Islet precursor cell (in vitro differentiated cells): ENCODE measurements at regions not wholly inside any gene's neighbourhood (a gene's known extent, or its start where the extent isn't known, plus 50 kb on each side); places are given as distances from the start of the nearest gene placed in this dataset.
A peak's percentile ranks its signal among the peaks of the same experiment; 100 is the strongest.

Experiments
- DNase-seq: peaks from one replicate; pipeline ENCODE4 v3.0.0-alpha.2; 2018

DNA sequence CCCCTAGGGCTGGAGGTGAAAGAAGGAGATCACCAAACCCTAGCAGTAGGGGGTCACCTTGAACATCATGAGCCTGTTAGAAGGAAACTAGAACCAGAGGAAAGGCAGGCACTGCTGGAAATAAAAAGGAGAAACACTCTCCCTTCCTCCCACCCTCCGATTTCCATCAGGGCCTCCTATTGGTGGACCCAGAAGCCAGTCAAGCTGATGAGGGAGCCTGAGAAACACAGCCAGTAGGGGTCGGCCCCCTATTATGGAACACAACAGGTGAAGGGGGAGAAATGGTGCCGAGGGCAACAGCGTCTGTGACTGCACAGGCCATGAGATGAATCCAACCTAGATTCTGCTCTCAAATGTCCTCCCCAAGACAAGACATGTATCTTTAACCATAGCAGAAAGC is 156.1 kb upstream of the LRFN2 start:
- DNase-seq = no peak

DNA sequence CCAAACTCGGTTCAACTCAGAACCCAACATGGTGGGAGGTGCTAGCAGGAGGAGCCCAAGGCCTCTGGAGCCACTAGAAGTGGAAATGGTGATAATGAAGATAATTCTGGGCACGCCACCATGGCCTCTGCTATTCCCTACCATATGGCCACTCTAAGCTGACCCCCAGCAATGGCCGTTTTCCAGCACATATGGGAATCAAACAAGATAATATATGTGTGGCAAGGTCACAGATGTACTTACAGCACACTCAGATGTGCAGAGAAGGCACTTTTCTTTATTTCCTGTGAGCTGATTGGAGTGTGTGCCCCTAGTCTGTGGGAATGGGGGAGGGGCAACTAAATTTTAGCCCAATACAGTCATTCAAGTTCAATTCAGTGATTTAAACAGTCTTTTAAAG is 153.4 kb upstream of the LRFN2 start:
- no peak for DNase-seq

DNA sequence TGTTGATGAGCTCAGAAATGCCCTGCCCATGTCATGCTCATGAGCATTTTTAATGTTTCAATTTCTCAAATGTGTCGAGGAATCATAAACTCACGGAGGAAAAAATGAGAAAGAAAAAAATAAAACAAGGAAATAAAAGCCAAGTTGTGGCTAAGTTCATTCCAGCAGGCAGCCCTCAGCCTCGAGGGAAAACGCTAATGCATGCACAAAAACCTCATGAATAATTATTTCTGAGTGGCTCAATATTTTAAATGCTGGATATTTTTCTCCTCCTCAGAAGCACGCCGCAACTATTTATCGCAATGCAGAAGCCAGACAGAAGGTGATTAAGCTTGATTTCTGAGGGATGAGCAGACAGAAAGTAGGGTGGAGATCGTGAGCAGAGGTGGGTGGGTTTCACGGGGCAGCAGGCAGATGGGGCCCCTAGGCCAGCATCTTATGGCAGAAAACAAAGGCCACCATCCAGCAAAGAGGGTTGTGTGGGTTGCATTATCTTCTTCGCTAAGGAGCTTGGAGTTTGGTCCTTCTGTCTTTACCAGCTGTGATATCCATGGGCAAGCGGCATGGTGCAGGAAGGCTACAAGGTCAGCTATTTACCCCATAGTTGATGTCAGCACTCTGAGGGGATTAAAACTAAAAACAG is 151.5 kb upstream of the LRFN2 start:
- DNase-seq = no peak

DNA sequence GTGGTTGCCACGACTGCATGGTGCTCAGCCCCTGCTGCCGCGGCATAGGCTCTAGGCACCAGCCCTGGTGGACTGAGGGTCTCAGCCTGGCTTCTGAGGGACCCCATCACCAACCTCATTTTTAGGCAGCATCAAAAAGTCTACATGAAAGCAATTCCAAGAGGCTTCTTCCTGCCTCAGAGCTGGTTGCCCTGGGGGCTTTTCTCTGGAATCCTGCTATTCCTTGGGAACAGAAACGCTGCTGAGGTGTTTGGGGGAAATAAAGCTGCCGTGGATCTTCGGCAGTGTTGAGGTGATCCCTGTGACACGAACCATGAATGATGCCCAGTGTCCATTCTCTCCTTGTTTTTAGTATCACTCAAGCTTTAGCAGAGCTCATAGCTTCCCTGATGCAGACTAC is 148.4 kb upstream of the LRFN2 start:
- peak; percentile 82 for DNase-seq

DNA sequence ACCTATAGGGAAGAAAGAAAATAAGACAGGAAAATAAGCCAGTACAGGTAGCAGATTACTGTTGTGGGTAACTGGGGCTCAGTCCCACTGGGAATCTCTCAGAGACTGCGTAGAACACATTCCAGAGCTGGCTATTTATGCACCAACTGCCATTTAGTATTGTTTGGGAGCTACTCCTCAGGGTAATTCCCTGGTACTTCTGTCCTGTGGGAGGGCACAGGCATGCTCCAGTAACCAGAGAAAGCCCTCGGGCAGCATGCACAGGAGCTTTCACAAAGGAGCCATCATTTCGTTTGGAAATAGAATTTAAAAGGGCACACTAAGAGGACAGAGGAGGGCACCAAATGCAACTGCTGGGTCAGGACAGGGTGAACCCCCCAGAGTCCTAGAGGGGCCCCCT is 148.0 kb upstream of the LRFN2 start:
- peak; percentile 82 for DNase-seq

DNA sequence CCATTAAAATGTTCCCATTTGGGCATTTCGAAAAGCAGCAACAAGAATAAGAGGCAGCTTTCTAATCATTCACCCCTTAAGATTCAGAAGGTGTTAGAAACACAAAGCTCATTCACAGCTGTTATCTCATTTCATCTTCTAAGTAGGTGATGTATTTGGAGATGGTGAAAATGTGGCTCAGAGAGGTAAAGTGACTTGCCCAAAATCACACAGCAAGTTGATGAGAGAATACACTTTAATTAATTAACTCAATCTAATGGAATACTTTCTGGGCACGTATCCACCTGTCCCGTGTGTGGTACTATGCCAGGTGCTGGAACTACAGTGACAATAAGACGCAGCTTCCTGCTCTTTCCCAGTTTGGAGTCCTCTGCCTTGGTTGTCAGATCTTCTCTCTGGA is 147.4 kb upstream of the LRFN2 start:
- DNase-seq = no peak

DNA sequence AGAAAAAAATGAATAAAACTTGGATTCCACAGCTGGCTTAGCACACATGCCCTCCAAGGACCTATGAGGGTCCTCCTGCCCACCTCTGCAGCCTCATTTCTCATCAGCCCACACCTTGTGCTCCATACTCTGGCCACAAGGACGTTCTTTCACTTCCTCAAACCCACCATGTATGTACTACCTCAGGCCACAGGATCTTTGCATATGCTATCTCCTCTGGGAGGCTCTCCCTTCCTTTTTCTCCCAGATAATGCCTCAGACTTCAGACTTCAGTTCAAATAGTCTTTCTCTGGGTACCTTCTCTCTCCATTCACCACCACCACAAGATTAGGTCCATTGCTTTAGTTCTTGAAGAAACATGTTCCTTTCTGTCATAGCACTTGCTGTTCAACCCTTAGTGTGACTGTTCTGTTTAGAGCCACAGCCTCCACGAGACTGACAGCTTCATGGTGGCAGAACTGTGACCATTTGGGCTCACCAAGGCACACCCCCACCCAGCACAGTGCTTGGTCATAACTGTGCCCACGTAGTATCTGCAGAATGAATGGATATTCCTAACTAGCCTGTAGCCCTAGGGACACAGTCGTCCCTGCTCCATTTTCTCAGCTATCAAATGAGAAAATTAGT is 146.7 kb upstream of the LRFN2 start:
- DNase-seq = no peak

DNA sequence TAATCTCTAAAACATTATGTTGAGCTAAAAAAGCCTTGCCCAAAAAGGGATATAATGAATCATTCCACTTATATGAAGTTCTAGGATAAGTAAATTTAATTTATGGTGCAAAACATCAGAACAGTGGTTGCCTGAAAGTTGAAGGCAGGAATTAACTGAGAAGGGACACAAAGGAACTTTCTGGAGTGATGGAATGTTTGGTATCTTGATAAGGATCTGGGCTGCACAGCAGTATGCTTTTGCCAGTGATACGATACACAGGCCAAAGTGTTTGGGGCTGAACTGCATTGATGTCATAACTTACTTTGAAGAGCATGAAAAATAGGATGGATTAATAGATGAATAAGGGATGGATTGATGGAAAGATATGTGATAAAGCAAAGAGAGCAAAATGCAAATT is 146.1 kb upstream of the LRFN2 start:
- no peak for DNase-seq

DNA sequence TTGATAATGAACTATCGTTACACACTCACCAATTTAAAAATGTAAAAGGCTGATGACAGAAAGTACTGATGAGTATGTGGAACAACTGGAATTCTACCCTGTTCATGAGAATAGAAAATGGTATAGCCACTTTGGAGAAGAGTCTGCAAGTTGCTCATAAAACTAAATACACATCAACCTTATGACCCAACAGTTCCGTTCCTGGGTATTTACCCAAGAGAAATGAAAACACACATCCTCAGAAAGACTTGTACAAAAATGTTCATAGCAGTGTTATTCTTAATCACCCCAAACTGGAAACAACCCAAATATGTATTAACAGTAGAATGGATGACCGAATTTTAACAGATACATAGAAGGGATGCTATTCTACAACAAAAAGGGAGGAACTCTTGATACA is 145.7 kb upstream of the LRFN2 start:
- no peak for DNase-seq

DNA sequence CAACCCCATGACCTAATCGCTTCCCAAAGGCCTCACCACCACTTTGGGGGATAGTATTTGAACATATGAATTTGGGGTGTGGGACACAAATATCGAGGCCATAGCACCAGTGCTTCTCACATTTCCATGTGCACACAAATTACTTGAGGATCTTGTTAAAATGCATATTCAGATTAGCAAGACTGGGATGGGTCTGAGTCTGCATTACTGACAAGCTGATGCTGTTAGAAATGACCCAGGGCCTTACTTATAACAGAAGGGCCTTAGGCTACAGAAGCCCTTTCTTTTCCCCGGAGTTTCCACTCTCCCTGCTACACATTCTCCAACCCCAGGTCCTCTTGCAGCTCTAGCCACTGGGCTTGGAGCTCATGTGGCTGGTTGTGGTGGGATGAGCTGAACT is 141.5 kb upstream of the LRFN2 start:
- no peak for DNase-seq

DNA sequence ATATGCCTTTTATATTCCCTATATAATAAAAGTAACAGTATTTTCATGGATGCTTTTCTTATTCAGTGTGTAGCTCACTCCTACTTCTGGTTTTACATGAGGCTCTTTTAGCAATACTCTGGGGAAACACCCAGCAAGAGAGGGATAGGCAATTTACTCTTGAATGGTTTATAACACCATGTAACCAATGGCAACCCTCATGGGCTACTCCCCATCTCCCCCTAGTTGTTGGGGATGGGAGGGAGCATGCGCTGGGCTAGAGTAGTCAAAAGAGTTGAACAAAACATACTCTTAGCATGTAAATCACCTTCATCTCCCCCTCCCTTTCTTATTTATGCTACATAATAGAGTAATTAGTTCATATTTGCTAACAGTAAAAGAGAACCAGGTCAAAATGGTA is 140.1 kb upstream of the LRFN2 start:
- DNase-seq = no peak

DNA sequence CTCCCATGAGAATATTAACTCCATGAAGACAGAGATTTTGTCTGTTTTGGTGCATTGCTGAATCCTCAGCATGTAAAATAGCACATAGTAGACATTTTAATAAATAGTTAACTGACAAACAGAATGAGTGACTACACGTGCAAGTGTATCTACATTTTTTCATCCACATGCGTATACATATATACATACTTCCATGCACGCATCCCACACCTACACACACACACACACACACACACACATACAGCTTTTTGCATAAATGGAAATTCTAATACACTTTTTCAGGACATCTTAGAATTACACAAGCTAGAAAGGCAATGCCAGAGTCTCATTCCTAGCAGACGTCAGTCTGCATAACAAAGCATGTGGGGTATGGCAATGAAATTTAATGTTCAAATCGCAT is 139.7 kb upstream of the LRFN2 start:
- DNase-seq = no peak

DNA sequence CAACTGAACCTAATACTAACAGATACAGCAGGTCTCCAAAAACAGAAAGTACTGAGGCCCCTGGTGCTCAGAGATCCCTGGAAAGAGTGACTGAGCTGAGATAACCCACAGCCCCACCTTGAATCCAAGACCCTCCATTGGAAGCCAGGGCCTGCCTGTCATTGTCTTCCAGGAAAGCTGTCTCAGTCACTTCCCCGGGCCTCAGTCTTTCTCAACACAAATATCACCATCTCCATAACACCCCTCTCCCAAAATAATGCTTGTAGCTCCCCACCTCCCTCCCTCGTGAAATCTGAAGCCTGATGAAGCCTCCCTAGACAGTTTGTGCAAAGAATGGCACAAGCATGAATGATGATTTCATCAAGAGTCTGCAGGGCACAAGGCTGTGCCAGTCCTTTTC is 138.2 kb upstream of the LRFN2 start:
- DNase-seq = no peak

DNA sequence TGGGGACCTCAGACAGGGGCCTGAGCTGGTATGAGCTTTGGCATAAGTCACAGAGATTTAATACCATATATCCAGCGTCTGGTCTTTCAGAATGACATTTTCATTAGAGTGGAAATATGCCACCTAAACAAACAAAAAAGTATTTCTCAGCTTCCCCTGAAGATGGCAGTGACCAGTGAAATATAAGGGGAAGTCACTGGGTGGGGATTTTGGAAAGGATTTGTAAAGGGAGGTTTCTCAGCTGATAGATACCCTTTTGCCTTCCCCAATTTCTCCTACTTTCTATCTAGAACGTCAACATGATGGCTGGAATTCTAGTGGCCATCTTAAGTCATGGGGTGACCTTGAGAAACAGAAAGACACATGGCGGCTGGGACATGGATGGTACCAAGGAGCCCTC is 137.7 kb upstream of the LRFN2 start:
- DNase-seq = no peak

DNA sequence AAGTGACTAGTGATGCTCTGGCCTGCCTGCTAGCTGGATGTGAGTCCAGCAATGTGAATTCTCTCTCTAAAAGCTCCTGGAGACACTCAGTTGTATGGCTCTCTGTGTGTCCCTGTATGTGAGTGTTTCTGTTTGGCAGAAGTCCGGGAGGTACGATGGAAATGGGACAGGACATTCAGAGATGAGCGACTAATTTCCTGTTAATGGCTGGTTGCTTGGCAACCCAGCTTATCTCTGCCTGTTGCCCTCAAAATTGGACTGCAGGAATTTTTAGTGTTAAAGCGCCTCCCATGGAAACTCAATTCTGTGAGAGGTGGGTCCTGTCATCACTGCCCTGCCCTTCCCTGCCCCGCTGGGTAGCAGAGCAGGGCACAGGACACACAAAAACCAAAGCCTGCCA is 136.8 kb upstream of the LRFN2 start:
- DNase-seq = peak; percentile 79

DNA sequence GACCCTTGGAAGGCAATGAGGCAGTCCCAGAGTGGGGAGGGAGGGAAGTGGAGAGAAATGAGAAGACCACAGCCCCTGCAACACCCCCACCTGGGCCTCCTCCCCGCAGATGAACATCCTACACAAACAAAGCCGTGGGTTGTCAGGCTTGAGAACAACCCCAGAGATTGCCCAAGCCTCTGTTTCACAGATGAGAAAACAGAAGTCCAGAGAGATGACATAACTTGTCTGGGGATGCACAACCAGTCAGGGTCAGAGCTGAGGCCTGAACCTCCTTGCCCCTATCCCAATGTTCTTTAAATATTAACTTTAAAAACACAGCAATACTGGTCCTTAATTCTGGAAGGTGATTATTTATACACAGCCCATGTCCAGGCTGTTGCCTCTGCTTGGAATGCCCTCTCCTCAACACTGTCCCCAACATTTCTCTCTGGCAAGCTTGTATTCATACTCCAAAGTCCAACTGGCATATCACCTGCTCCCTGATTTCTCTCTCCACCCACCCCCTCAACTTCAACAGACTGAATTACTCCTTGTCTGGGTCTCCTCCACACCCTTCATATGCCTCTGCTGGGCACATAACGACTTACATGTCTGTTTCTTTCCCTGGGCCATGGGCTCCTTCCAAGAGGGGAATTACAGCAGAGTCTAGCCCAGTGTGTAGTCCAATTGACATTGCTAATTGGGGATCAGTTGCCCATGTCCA is 135.5 kb upstream of the LRFN2 start:
- no peak for DNase-seq

DNA sequence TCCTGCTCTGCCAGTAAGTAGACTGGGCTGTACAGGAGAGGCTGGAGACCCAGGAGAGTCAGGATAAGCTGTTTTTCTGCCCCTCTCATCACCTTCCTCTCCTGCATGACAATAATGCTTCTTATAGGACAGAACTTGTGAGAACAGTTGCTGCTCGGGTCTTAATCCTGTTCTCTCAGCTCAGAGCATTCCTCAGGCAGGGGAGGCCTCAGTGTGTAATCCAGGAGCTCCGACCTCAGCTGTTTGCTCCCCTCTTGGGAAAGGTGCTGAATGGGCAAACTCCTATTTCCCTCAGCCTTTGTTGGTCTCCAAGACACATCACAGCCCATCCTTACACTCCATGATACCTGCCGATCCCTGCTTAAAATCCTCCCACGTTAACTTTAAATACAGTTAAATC is 134.9 kb upstream of the LRFN2 start:
- DNase-seq = no peak

DNA sequence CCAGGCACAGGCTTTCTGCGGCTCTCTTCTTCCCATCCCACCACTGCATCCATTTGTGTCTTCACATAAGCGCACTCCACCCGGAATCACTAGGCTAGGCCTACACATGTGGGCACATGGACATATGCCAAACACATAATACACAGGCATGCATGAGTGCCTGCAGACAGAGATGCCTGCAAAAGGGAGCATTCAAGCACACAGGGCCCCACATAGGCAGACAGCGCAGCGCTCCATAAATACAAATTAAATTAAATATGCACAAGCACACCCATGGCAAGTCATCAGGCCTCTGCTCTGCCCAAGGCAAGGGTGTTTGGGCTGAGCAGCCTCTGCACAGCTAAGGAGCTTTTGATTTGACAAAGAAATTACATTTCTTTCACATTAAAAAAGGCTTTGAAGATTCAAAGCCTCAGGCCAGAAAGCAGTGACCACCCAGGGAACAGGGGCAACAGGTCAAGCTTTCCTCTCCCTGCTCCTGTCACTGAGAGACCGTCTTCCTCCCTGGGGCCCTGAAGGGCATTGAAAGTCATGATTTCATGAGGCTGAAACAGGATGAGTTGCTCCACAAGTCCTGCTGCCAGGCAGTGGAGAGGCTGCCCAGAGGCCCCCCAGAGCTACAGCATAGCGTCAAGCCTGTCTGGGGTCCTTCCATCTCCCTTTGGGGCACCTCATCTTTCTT is 134.2 kb upstream of the LRFN2 start:
- no peak for DNase-seq

DNA sequence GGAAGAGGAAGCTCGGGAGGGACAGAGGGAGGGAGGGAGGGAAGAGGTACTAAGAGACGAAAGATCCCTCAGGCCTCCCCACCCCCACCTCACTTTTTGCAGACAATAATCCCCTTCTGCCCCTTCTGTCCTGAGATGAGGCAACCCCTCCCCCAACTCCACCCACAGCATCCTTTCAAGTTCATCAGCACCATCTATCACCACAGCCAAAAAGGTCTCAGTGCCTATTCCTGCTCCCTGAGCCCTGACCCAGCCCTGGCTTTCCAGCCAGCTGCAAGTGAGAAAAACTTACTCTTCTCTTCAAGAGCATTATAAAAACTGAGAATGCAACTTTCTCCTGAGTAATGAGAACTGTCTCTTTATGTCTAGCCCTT is 133.2 kb upstream of the LRFN2 start:
- DNase-seq = no peak

DNA sequence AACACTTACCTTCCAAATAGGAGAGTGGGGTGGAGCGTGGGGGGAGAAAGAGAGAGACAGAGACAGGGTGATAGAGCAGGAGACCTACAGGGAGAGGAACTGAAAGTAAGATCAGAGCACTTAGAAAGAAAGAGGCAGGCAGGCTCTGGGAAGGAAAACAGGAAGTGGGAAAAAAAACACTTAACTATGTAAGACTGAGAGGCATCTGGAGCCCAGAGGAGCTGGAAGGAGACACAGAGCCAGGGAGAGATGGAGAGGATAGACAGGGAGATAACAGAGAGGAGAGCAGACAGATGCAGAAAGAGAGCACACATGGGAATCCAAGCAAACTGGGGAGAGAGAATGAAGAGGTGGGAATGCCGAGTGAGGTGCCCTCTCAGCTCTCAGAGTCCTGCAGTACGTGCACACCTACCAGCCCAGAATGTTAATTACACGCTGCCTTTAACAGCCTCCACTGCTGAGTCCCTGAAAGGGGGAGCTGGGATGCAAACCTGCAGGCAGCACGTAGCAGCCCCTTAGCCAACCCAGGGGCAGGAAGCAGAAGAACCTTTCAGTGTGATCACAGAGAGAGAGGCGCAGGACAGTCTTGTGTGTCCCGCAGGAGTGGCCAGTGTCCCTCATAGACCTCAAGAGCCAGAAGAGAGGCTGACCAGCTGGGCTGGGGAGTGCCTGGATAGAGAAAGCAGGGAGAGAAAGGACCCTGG is 132.7 kb upstream of the LRFN2 start:
- DNase-seq = peak; percentile 86

DNA sequence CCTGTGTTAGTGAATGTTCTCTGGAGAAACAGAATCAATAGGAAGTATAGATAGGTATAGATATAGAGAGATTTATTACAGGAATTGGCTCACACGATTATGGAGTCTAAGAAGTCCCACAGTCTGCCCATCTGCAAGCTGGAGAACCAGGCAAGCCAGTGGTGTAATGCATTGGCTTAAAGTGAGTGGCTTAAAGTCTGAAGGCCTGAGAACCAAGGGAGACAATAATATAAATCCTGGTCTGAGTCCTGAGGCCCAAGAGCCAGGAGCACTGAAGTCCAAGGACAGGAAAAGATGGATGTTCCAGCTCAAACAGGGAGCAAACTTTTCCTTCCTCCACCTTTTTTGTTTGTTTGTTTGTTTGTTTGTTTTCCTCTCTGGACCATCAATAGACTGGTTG is 131.2 kb upstream of the LRFN2 start:
- DNase-seq = no peak

DNA sequence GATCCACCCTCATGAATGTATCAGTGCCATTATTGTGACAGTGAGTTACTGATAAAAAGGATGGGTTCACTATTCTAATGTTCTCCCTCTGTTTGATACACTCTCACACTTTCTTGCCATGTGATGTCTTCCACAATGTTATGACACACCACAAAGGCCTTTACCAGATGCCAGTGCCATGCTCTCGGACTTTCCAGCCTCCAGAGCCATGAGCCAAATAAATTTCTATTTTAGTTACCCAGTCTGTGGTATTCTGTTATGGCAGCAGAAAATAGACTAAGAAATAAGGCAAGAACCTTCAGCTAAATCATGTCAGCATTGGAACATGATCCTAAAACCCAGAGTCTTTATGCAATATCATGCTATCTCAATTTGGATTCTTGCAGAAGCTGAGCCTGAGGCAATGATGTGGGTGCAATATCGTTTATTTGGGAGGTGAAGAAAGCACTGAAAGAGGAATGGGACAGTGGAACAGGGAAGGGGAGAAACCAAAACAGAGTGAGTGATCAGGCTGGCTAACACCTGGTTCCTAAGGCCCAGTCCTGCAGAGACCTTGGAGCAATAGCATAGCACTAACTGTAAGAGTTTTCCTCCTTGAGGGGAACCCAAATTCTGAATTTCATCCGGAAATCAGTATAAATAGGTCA is 130.4 kb upstream of the LRFN2 start:
- DNase-seq = no peak
